RWPE2 (cell line): ENCODE measurements at regions not wholly inside any gene's neighbourhood (a gene's known extent, or its start where the extent isn't known, plus 50 kb on each side); places are given as distances from the start of the nearest gene placed in this dataset.

Source experiments
- ATAC-seq: fragments of 200-7000 bp; cut with Tn5 transposase; 3 replicates; pipeline ENCODE4 v1.9.1; 2021; ENCODE audit warnings: low read depth
- DNase-seq: peaks from one replicate; pipeline ENCODE4 v3.0.0-alpha.2; 2020; ENCODE audit warnings: low spot score
- H3K27ac ChIP-seq: fragments of 450-650 bp; 2 replicates; pipeline ENCODE4 v1.5.1; 2017; ENCODE audit warnings: mild to moderate bottlenecking; ENCODE audit not compliant: poor library complexity, severe bottlenecking
- H3K27me3 ChIP-seq: fragments of 250-450 bp; sonication (Bioruptor Pico); 2 replicates; pipeline ENCODE4 v1.5.1; 2021; ENCODE audit warnings: mild to moderate bottlenecking, moderate library complexity; ENCODE audit not compliant: insufficient read depth, poor library complexity, severe bottlenecking
- H3K36me3 ChIP-seq: fragments of 250-450 bp; sonication (Bioruptor Pico); 2 replicates; pipeline ENCODE4 v1.5.1; 2020; ENCODE audit warnings: low read depth, mild to moderate bottlenecking, moderate library complexity
- H3K4me1 ChIP-seq: fragments of 250-450 bp; sonication (Bioruptor Pico); 2 replicates; pipeline ENCODE4 v1.5.1; 2021; ENCODE audit warnings: mild to moderate bottlenecking, moderate library complexity; ENCODE audit not compliant: insufficient read depth, poor library complexity, severe bottlenecking
- H3K4me3 ChIP-seq: fragments of 250-450 bp; sonication (Bioruptor Pico); 2 replicates; pipeline ENCODE4 v1.5.1; 2021; ENCODE audit warnings: mild to moderate bottlenecking, moderate library complexity; ENCODE audit not compliant: severe bottlenecking
- H3K9me3 ChIP-seq: fragments of 250-450 bp; sonication (Bioruptor Pico); 2 replicates; pipeline ENCODE4 v1.5.1; 2021; ENCODE audit warnings: mild to moderate bottlenecking, moderate library complexity; ENCODE audit not compliant: severe bottlenecking
- CTCF ChIP-seq: fragments of 450-650 bp; IDR thresholded peaks from one replicate; pipeline ENCODE4 v1.5.1; 2017; ENCODE audit warnings: mild to moderate bottlenecking, moderate library complexity; ENCODE audit not compliant: poor library complexity, severe bottlenecking

- Histone ChIP-seq H3K9me3 (no peaks in the 10 kb centered on the region), H3K36me3 (no peaks in the 10 kb centered on the region), H3K27me3 (no peaks in the 10 kb centered on the region), H3K27ac (no peak overlapping the region), H3K4me3 (no peak overlapping the region), H3K4me1 (peaks cover 12% of the 10 kb centered on the region)
- no peak for ATAC-seq
- no peak for DNase-seq
- no peak for TF ChIP-seq CTCF
Observed at GRCh38 chr12:91417650-91418049, 235.0 kb upstream of the DCN start.

- no peaks in the 10 kb centered on the region for H3K27me3 ChIP-seq
Observed at GRCh38 chr12:91414636-91415035, 232.0 kb upstream of the DCN start.

GRCh38 chr12:91413581-91414546 is 231.2 kb upstream of the DCN start:
- peak; percentile 12 for TF ChIP-seq CTCF
- Histone ChIP-seq H3K27me3 (no peaks in the 10 kb centered on the region), H3K36me3 (no peaks in the 10 kb centered on the region), H3K27ac (peak overlapping the region; percentile 31), H3K4me1 (peaks cover 12% of the 10 kb centered on the region), H3K4me3 (no peak overlapping the region), H3K9me3 (no peaks in the 10 kb centered on the region)
- ATAC-seq, result peak; percentile 98
- no peak for DNase-seq

More at GRCh38 chr12:91414636-91415035, 232.0 kb upstream of the DCN start:
- Histone ChIP-seq H3K36me3 (no peaks in the 10 kb centered on the region), H3K4me1 (peaks cover 12% of the 10 kb centered on the region), H3K4me3 (no peak overlapping the region), H3K9me3 (no peaks in the 10 kb centered on the region), H3K27ac (no peak overlapping the region)
- no peak for ATAC-seq
- no peak for TF ChIP-seq CTCF
- DNase-seq, result no peak

GRCh38 chr12:91406920-91407341 is 224.3 kb upstream of the DCN start:
- TF ChIP-seq CTCF, result no peak
- peak; percentile 95 for ATAC-seq
- DNase-seq, result peak; percentile 64
- Histone ChIP-seq H3K36me3 (no peaks in the 10 kb centered on the region), H3K9me3 (no peaks in the 10 kb centered on the region), H3K4me1 (peaks cover 9% of the 10 kb centered on the region), H3K27ac (peak overlapping the region; percentile 6), H3K4me3 (no peak overlapping the region), H3K27me3 (no peaks in the 10 kb centered on the region)

- ATAC-seq, result no peak
- Histone ChIP-seq H3K36me3 (no peaks in the 10 kb centered on the region), H3K4me3 (no peak overlapping the region), H3K27ac (no peak overlapping the region), H3K4me1 (peaks cover 9% of the 10 kb centered on the region), H3K27me3 (no peaks in the 10 kb centered on the region), H3K9me3 (no peaks in the 10 kb centered on the region)
- TF ChIP-seq CTCF, result no peak
- DNase-seq, result no peak
Observed at GRCh38 chr12:91404441-91404840, 221.8 kb upstream of the DCN start.
